ENCODE measurements at regions not wholly inside any gene's neighbourhood (a gene's known extent, or its start where the extent isn't known, plus 50 kb on each side); places are given as distances from the start of the nearest gene placed in this dataset.
"Not testable (repeated sequence)": the region's sequence is repeated elsewhere in the genome, so short reads cannot be mapped to it uniquely, and the experiment has no call there.

DNA sequence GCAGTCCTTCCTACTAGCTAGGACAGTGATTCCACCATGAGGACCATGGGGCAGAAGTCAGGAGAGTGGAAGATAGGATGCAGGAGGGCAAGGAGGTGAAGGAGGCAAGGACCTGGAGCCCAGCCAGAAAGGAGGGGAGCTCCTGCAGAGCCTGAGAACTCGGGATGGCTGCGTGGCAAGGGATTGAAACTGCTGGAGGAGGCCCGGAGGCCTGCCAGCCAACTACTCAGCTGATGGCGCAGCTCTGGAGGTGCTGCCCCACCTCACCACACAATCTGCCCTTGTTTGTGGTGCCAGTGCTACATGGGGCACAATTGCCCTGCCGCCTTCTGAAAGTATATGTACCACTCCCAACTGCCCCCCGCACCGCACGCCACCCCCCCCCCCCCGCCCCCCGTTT is 307.3 kb upstream of the CHRNA7 start:
- TF ChIP-seq, protein P1, sequence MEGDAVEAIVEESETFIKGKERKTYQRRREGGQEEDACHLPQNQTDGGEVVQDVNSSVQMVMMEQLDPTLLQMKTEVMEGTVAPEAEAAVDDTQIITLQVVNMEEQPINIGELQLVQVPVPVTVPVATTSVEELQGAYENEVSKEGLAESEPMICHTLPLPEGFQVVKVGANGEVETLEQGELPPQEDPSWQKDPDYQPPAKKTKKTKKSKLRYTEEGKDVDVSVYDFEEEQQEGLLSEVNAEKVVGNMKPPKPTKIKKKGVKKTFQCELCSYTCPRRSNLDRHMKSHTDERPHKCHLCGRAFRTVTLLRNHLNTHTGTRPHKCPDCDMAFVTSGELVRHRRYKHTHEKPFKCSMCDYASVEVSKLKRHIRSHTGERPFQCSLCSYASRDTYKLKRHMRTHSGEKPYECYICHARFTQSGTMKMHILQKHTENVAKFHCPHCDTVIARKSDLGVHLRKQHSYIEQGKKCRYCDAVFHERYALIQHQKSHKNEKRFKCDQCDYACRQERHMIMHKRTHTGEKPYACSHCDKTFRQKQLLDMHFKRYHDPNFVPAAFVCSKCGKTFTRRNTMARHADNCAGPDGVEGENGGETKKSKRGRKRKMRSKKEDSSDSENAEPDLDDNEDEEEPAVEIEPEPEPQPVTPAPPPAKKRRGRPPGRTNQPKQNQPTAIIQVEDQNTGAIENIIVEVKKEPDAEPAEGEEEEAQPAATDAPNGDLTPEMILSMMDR (conservative IDR thresholded peaks at IDR 0.05 in 1 of 2, IDR thresholded peaks at IDR 0.05 in 1 of 2; ENCODE audit: low read depth in 1 of 2, low read length in 2 of 2), result not testable (repeated sequence)
- TF ChIP-seq EZH2 (IDR thresholded peaks at IDR 0.05; ENCODE audit: low read length, missing control alignments), result not testable (repeated sequence)
